Left colon (tissue), 2 donors: ENCODE measurements at regions not wholly inside any gene's neighbourhood (a gene's known extent, or its start where the extent isn't known, plus 50 kb on each side); places are given as distances from the start of the nearest gene placed in this dataset.

Experiments used
- ATAC-seq: fragments of 200-7000 bp; cut with Tn5 transposase; one replicate; pipeline ENCODE4 v1.9.1; 2020; ENCODE audit warnings: mild to moderate bottlenecking, moderate library complexity
- DNase-seq, 2 donors: peaks; one replicate each; pipeline ENCODE4 v3.0.0-alpha.2; 2020
- intact Hi-C, 2 donors: fragments of 100-400 bp; cut with DNase I in 1 of 2; cut with micrococcal nuclease in 1 of 2; formaldehyde crosslinking; loops; one replicate each; pipeline versions ENCODE4 v1.11.2 to v1.14.0; 2022; cut with DNase I, micrococcal nuclease
- donor health status: DM: no; HTN: no; CAD: no.
- donor health status: DM: yes; HTN: yes; CAD: no.

GRCh38 chr2:56681659-56682396, 498.0 kb downstream of the CCDC85A start:
- no peak for ATAC-seq
- DNase-seq, result no peak
- intact Hi-C loops, result no loop called here

- no peak for DNase-seq
- intact Hi-C loops, result no loop called here
- ATAC-seq, result no peak
Observed at GRCh38 chr2:56682397-56682760, 498.6 kb downstream of the CCDC85A start.

- ATAC-seq (no peak), DNase-seq (no peak)
- intact Hi-C loops, result no loop called here
Observed at GRCh38 chr2:56684327-56684726, 500.5 kb downstream of the CCDC85A start.

GRCh38 chr2:56685205-56685604, 501.4 kb downstream of the CCDC85A start:
- no peak for DNase-seq
- intact Hi-C loops, result no loop called here
- ATAC-seq, result no peak

GRCh38 chr2:56687169-56687568, 503.4 kb downstream of the CCDC85A start:
- DNase-seq (no peak), ATAC-seq (no peak)
- intact Hi-C loops, result no loop called here

GRCh38 chr2:56688661-56689060, 504.9 kb downstream of the CCDC85A start:
- ATAC-seq (no peak), DNase-seq (no peak)
- intact Hi-C loops, result no loop called here

- intact Hi-C loops, result no loop called here
- DNase-seq (no peak), ATAC-seq (no peak)
Observed at GRCh38 chr2:56693501-56693900, 509.7 kb downstream of the CCDC85A start.

- no peak for DNase-seq
- ATAC-seq, result no peak
- intact Hi-C loops, result no loop called here
Observed at GRCh38 chr2:56703001-56703400, 519.2 kb downstream of the CCDC85A start.

GRCh38 chr2:56705713-56706112, 521.9 kb downstream of the CCDC85A start:
- intact Hi-C loops, result no loop called here
- DNase-seq, result no peak
- no peak for ATAC-seq

GRCh38 chr2:56707218-56707617, 523.4 kb downstream of the CCDC85A start:
- DNase-seq, result no peak
- no peak for ATAC-seq
- intact Hi-C loops, result no loop called here

GRCh38 chr2:56707650-56708049, 523.9 kb downstream of the CCDC85A start:
- no peak for DNase-seq
- intact Hi-C loops, result no loop called here
- ATAC-seq, result no peak

GRCh38 chr2:56709181-56709580, 525.4 kb downstream of the CCDC85A start:
- intact Hi-C loops, result no loop called here
- no peak for ATAC-seq
- no peak for DNase-seq

- ATAC-seq, result no peak
- no peak for DNase-seq
- intact Hi-C loops, result no loop called here
Observed at GRCh38 chr2:56713161-56713676, 529.4 kb downstream of the CCDC85A start.

GRCh38 chr2:56713978-56714377, 530.2 kb downstream of the CCDC85A start:
- intact Hi-C loops, result no loop called here
- ATAC-seq, result no peak
- no peak for DNase-seq

GRCh38 chr2:56714400-56714799, 530.6 kb downstream of the CCDC85A start:
- ATAC-seq (no peak), DNase-seq (no peak)
- intact Hi-C loops, result no loop called here

GRCh38 chr2:56715683-56716082, 531.9 kb downstream of the CCDC85A start:
- ATAC-seq (no peak), DNase-seq (no peak)
- intact Hi-C loops, result no loop called here

- ATAC-seq (no peak), DNase-seq (no peak)
- intact Hi-C loops, result no loop called here
Observed at GRCh38 chr2:56718413-56718812, 534.6 kb downstream of the CCDC85A start.

GRCh38 chr2:56729212-56729611, 545.4 kb downstream of the CCDC85A start:
- ATAC-seq (no peak), DNase-seq (no peak)
- intact Hi-C loops, result no loop called here

- no peak for DNase-seq
- ATAC-seq, result no peak
- intact Hi-C loops, result no loop called here
Observed at GRCh38 chr2:56732946-56733345, 549.2 kb downstream of the CCDC85A start.

- intact Hi-C loops, result no loop called here
- no peak for DNase-seq
- no peak for ATAC-seq
Observed at GRCh38 chr2:56739413-56739812, 555.6 kb downstream of the CCDC85A start.

GRCh38 chr2:56741601-56742102, 557.9 kb downstream of the CCDC85A start:
- ATAC-seq (no peak), DNase-seq (no peak)
- intact Hi-C loops, result no loop called here
